ENCODE measurements at regions not wholly inside any gene's neighbourhood (a gene's known extent, or its start where the extent isn't known, plus 50 kb on each side); places are given as distances from the start of the nearest gene placed in this dataset.

DNA sequence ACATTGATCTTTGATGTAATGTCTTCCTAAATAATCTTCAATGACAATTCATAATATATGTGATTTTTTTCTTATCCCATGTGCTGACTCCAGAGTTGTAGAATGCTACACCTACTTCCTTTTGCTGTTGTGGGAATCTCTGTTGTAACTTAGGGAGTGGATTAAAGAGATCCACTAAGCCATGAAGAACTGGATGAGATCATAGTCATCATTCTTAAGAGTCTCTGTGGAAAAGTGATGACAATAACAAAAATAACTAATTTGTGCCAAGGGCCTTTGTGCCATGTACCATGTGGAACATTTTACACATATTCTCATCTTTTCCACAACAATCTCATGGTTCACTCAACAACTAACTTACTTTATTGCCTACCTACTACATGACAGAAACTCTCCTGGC lies 162.9 kb upstream of the PDZRN3 start:
- H2BK12ac ChIP-seq (ENCODE audit: insufficient read length, low read depth, low read length), result no peak overlapping the region
- no peak overlapping the region for H2BK15ac ChIP-seq (ENCODE audit: low read depth, low read length)
- H3K9ac ChIP-seq (ENCODE audit: extremely low read depth, insufficient read length, low read length), result no peak overlapping the region
- H3K27ac ChIP-seq (ENCODE audit: insufficient read length, low read depth, low read length), result no peak overlapping the region
- Mint-ChIP-seq H3K4me1 (peaks cover 16 to 17% of the 10 kb centered on the region in 2 experiments), H3K27ac (no peak overlapping the region), H3K36me3 (ENCODE audit: insufficient read depth in 1 of 3, low read depth in 3 of 3) (no peaks in the 10 kb centered on the region), H3K9me3 (no peaks in the 10 kb centered on the region), H3K27me3 (ENCODE audit: low read depth) (no peaks in the 10 kb centered on the region), H3K4me3 (no peak overlapping the region)
- H2BK120ac ChIP-seq (ENCODE audit: low read depth, low read length, poor library complexity, severe bottlenecking), result no peak overlapping the region
- H3T11ph ChIP-seq (ENCODE audit: low read length), result no peak overlapping the region
- no peak overlapping the region for H2BK20ac ChIP-seq (ENCODE audit: low read depth, low read length, poor library complexity, severe bottlenecking)
- H3K27me3 ChIP-seq (ENCODE audit: insufficient read depth, low read length), result no peaks in the 10 kb centered on the region
- H3K18ac ChIP-seq (ENCODE audit: insufficient read length, low read depth, low read length), result no peak overlapping the region
- H4K20me1 ChIP-seq (ENCODE audit: control insufficient read depth, insufficient read depth, insufficient read length), result no peaks in the 10 kb centered on the region
- H3K23ac ChIP-seq (ENCODE audit: insufficient read length, low read depth, low read length), result no peak overlapping the region
- H2AK5ac ChIP-seq (ENCODE audit: insufficient read length, low read length), result no peak overlapping the region
- H3K56ac ChIP-seq (ENCODE audit: insufficient read length, low read depth, low read length), result no peak overlapping the region
- no peak overlapping the region for H4K5ac ChIP-seq (ENCODE audit: insufficient read length, low read depth, low read length)
- TF ChIP-seq, protein P1, sequence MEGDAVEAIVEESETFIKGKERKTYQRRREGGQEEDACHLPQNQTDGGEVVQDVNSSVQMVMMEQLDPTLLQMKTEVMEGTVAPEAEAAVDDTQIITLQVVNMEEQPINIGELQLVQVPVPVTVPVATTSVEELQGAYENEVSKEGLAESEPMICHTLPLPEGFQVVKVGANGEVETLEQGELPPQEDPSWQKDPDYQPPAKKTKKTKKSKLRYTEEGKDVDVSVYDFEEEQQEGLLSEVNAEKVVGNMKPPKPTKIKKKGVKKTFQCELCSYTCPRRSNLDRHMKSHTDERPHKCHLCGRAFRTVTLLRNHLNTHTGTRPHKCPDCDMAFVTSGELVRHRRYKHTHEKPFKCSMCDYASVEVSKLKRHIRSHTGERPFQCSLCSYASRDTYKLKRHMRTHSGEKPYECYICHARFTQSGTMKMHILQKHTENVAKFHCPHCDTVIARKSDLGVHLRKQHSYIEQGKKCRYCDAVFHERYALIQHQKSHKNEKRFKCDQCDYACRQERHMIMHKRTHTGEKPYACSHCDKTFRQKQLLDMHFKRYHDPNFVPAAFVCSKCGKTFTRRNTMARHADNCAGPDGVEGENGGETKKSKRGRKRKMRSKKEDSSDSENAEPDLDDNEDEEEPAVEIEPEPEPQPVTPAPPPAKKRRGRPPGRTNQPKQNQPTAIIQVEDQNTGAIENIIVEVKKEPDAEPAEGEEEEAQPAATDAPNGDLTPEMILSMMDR (conservative IDR thresholded peaks at IDR 0.05), result no peak
- H3K4me2 ChIP-seq (ENCODE audit: insufficient read depth, insufficient read length, low read length), result no peak overlapping the region
- no peaks in the 10 kb centered on the region for H3K79me1 ChIP-seq (ENCODE audit: insufficient read depth, low read depth, low read length, poor library complexity, severe bottlenecking)
- no peak overlapping the region for H2BK5ac ChIP-seq (ENCODE audit: insufficient read length, low read length)
- no peaks in the 10 kb centered on the region for H3K79me2 ChIP-seq (ENCODE audit: insufficient read depth, low read length)
- H3K4ac ChIP-seq (ENCODE audit: low read depth, low read length), result no peak overlapping the region
- no peak overlapping the region for H4K8ac ChIP-seq (replicated peaks; ENCODE audit: insufficient read length, low read depth, low read length)
- H2AFZ ChIP-seq (ENCODE audit: low read length), result no peak overlapping the region
- no peaks in the 10 kb centered on the region for H3K23me2 ChIP-seq (ENCODE audit: insufficient read length, low read depth, low read length, poor library complexity, severe bottlenecking)
- no peak overlapping the region for H4K91ac ChIP-seq (ENCODE audit: insufficient read length, low read depth, low read length)
- no peaks in the 10 kb centered on the region for H3K9me3 ChIP-seq (ENCODE audit: control insufficient read depth, low read depth, low read length)
- no peak for DNase-seq
- H3K14ac ChIP-seq (ENCODE audit: insufficient read depth, low read length), result no peak overlapping the region
- H3K4me1 ChIP-seq (ENCODE audit: insufficient read depth, low read length), result no peaks in the 10 kb centered on the region

Measured in H9 (cell line).